K562 (cell line): ENCODE measurements at regions not wholly inside any gene's neighbourhood (a gene's known extent, or its start where the extent isn't known, plus 50 kb on each side); places are given as distances from the start of the nearest gene placed in this dataset.
A peak's percentile ranks its signal among the peaks of the same experiment; 100 is the strongest.

Source experiments
- ATF6 ChIP-seq: sonication (generic); formaldehyde crosslinking; IDR thresholded peaks from 2 replicates; pipeline ENCODE4 v1.4.0; 2020; ENCODE audit warnings: mild to moderate bottlenecking, missing genetic modification reagents
- BCLAF1 ChIP-seq, 2 experiments: fragments of 450-650 bp in 1 of 2; IDR thresholded peaks; 2 replicates each; pipeline ENCODE4 v1.6.1; 2011 to 2017; ENCODE audit warnings: low read depth in 2 of 2, antibody characterized with exemption in 1 of 2, borderline replicate concordance in 1 of 2, low read length in 1 of 2, mild to moderate bottlenecking in 1 of 2, mixed read lengths in 1 of 2; ENCODE audit not compliant: control insufficient read depth in 1 of 2
- DPF2 ChIP-seq: fragments of 450-650 bp; IDR thresholded peaks from 2 replicates; pipeline ENCODE4 v1.6.1; 2016
- FUS ChIP-seq: fragments of 200-400 bp; formaldehyde crosslinking; optimal IDR thresholded peaks from 2 replicates; pipeline ENCODE3; 2017; ENCODE audit warnings: low read depth, low read length
- HES1 ChIP-seq: fragments of 450-650 bp; IDR thresholded peaks from 2 replicates; pipeline ENCODE4 v1.6.1; 2016; ENCODE audit warnings: low read depth, mild to moderate bottlenecking, moderate library complexity
- JUN ChIP-seq, 2 experiments: sonication (generic) in 1 of 2; formaldehyde crosslinking in 1 of 2; IDR thresholded peaks; 2 replicates each; pipeline versions ENCODE4 v1.6.1 to v1.8.0; 2012 to 2022; ENCODE audit warnings: borderline replicate concordance in 2 of 2, mild to moderate bottlenecking in 2 of 2, improper control_type of control experiment in 1 of 2, low read depth in 1 of 2, low read length in 1 of 2, missing genetic modification reagents in 1 of 2
- KHSRP ChIP-seq: fragments of 450-650 bp; IDR thresholded peaks from 2 replicates; pipeline ENCODE4 v1.6.1; 2017
- MEF2D ChIP-seq: conservative IDR thresholded peaks from 2 replicates; pipeline ENCODE4 v1.6.1; 2016; ENCODE audit warnings: low read depth, missing genetic modification characterization, missing compliant biosample characterization
- MXI1 ChIP-seq: IDR thresholded peaks from 2 replicates; pipeline ENCODE4 v1.6.1; 2011; ENCODE audit warnings: low read depth, mild to moderate bottlenecking, improper control_type of control experiment, low read length
- PTBP1 ChIP-seq: fragments of 200-400 bp; formaldehyde crosslinking; IDR thresholded peaks from 2 replicates; pipeline ENCODE4 v1.6.1; 2017; ENCODE audit warnings: low read depth, low read length
- PYGO2 ChIP-seq: fragments of 450-650 bp; IDR thresholded peaks from 2 replicates; pipeline ENCODE4 v1.6.1; 2016; ENCODE audit warnings: mild to moderate bottlenecking, missing genetic modification characterization, moderate library complexity, missing compliant biosample characterization
- RBM34 ChIP-seq: fragments of 200-400 bp; formaldehyde crosslinking; IDR thresholded peaks from 2 replicates; pipeline ENCODE4 v1.6.1; 2018; ENCODE audit warnings: low read length, borderline replicate concordance; ENCODE audit not compliant: insufficient read depth
- RBM39 ChIP-seq: fragments of 200-400 bp; formaldehyde crosslinking; optimal IDR thresholded peaks from 2 replicates; pipeline ENCODE3; 2018; ENCODE audit warnings: low read depth, low read length
- SIN3B ChIP-seq: fragments of 450-650 bp; IDR thresholded peaks from 2 replicates; pipeline ENCODE4 v1.6.1; 2017; ENCODE audit warnings: low read depth, mild to moderate bottlenecking, moderate library complexity
- TEAD2 ChIP-seq: fragments of 450-650 bp; IDR thresholded peaks from 2 replicates; pipeline ENCODE4 v1.6.1; 2016; ENCODE audit warnings: missing genetic modification characterization, control low read depth, missing compliant biosample characterization
- ZNF184 ChIP-seq: sonication (generic); formaldehyde crosslinking; IDR thresholded peaks from 2 replicates; pipeline ENCODE4 v1.5.0; 2020; ENCODE audit warnings: missing genetic modification reagents
- ZNF24 ChIP-seq: fragments of 450-650 bp; IDR thresholded peaks from 2 replicates; pipeline ENCODE4 v1.6.1; 2016
- ZNF408 ChIP-seq: fragments of 250-450 bp; sonication (Bioruptor Pico); IDR thresholded peaks from 2 replicates; pipeline ENCODE4 v1.4.0; 2020; ENCODE audit warnings: low read depth, mild to moderate bottlenecking, moderate library complexity
- ZNF444 ChIP-seq: fragments of 250-450 bp; sonication (Bioruptor Pico); IDR thresholded peaks from 2 replicates; pipeline ENCODE4 v1.4.0; 2020; ENCODE audit warnings: mild to moderate bottlenecking, moderate library complexity

GRCh38 chr3:194051366-194052149, 84.4 kb upstream of the HES1 start (continued):
- TF ChIP-seq BCLAF1 (IDR thresholded peaks at IDR 0.05; ENCODE audit: borderline replicate concordance in 1 of 2, control insufficient read depth in 1 of 2, low read depth in 2 of 2, low read length in 1 of 2) (no peak), PTBP1 (no peak), KHSRP (no peak), ATF6 (CRISPR knock-in tag) (no peak), ZNF184 (CRISPR knock-in tag) (no peak), FUS (no peak), MEF2D (0 out of 2 replicates have a peak, but pooled peaks have one; percentile 24), RBM39 (no peak), JUN (IDR thresholded peaks at IDR 0.05; ENCODE audit: borderline replicate concordance, low read depth, low read length) (peak; percentile 38; the same call in 1 of the 2 replicates), JUN (CRISPR knock-in tag; IDR thresholded peaks at IDR 0.05; ENCODE audit: borderline replicate concordance) (no peak), ZNF24 (no peak), HES1 (peak; percentile 79), ZNF408 (CRISPR knock-in tag) (no peak), DPF2 (peak; percentile 71), TEAD2 (tag) (no peak), SIN3B (no peak), PYGO2 (tag) (no peak), RBM34 (no peak), ZNF444 (CRISPR knock-in tag) (no peak), MXI1 (no peak)
